Type B pancreatic cell (in vitro differentiated cells): ENCODE measurements at regions not wholly inside any gene's neighbourhood (a gene's known extent, or its start where the extent isn't known, plus 50 kb on each side); places are given as distances from the start of the nearest gene placed in this dataset.
"Not testable (repeated sequence)": the region's sequence is repeated elsewhere in the genome, so short reads cannot be mapped to it uniquely, and the experiment has no call there.

ENCODE experiments used
- DNase-seq: peaks from one replicate; pipeline ENCODE4 v3.0.0; 2021; ENCODE audit warnings: mixed read lengths; ENCODE audit not compliant: unreplicated experiment; ENCODE audit errors: extremely low spot score
- H3K27ac Mint-ChIP-seq: 2 replicates; pipeline ENCODE4 v1.8.0; 2021; ENCODE audit warnings: mild to moderate bottlenecking, mixed read lengths
- H3K27me3 Mint-ChIP-seq: 2 replicates; pipeline ENCODE4 v1.8.0; 2021; ENCODE audit warnings: mixed read lengths
- H3K36me3 Mint-ChIP-seq: 2 replicates; pipeline ENCODE4 v1.8.0; 2021; ENCODE audit warnings: mixed read lengths
- H3K4me1 Mint-ChIP-seq: one replicate; pipeline ENCODE4 v1.8.0; 2021; ENCODE audit warnings: mixed read lengths; ENCODE audit not compliant: unreplicated experiment
- H3K4me3 Mint-ChIP-seq: 2 replicates; pipeline ENCODE4 v1.8.0; 2021; ENCODE audit warnings: mild to moderate bottlenecking, mixed read lengths
- H3K9me3 Mint-ChIP-seq: 2 replicates; pipeline ENCODE4 v1.8.0; 2021; ENCODE audit warnings: mixed read lengths
- CTCF ChIP-seq: fragments of 200-600 bp; sonication (generic); conservative IDR thresholded peaks from 2 replicates; pipeline ENCODE4 v1.5.0; 2021; ENCODE audit warnings: antibody characterized with exemption, mild to moderate bottlenecking

GRCh38 chr3:166818464-166818863 lies 561.6 kb downstream of the ZBBX start:
- TF ChIP-seq CTCF = no peak

DNA sequence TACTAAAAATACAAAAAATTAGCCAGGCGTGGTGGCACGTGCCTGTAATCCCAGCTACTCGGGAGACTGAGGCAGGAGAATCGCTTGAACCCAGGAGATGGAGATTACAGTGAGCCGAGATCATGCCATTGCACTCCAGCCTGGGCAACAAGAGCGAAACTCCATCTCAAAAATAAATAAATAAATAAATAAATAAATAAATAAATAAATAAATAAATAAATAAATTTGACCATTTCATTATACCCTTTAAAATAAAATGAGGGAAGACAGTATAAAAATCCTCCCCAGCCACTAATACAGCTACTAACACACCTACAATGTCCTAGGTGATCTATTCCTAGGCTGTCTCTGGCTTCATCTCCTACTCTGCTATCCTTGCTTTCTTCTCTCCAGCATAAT lies 562.8 kb downstream of the ZBBX start:
- H3K27ac Mint-ChIP-seq, H3K27me3 Mint-ChIP-seq, H3K4me3 Mint-ChIP-seq, H3K4me1 Mint-ChIP-seq, H3K36me3 Mint-ChIP-seq, H3K9me3 Mint-ChIP-seq, DNase-seq: not testable (repeated sequence)

More at GRCh38 chr3:166818464-166818863, 561.6 kb downstream of the ZBBX start:
- no peaks in the 10 kb centered on the region for H3K27me3 Mint-ChIP-seq
- DNase-seq = no peak
- no peak overlapping the region for H3K27ac Mint-ChIP-seq
- H3K36me3 Mint-ChIP-seq = no peaks in the 10 kb centered on the region
- no peaks in the 10 kb centered on the region for H3K9me3 Mint-ChIP-seq
- H3K4me3 Mint-ChIP-seq = no peak overlapping the region
- H3K4me1 Mint-ChIP-seq = no peaks in the 10 kb centered on the region

DNA sequence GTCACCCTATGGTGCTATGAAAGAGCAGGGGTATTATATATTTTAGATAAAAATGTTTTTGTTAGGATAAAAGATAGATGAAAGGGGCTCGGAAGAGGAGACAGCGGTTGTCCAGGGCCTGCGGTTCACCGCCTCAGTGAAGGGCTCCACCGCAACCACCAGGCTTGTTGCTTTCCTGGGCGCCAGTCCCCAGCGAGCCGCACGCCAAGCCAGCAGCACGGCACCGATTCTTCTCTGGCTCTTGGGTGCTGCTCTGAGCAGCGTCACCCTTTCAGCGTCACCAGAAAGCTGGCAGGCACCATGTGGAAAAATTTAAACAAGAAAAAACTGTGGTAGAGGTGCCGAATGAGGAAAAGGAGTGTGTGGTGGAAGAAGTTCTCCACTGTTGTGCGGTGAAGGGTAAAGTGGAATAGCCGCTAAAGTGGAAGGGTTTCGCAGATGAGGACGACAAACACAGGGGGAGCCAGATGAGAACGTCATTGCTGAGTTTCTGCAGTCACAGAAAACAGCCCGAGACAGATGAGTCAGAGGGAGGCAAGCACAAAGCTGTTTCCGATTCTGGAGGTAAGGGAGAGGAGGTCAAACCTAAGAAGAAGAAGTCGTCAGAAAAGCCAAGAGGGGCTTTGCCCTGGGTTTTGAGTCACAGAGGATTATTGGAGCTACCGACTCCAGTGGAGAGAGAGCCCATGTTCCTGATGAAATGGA lies 569.2 kb downstream of the ZBBX start:
- H3K36me3 Mint-ChIP-seq = no peaks in the 10 kb centered on the region
- H3K4me3 Mint-ChIP-seq = no peak overlapping the region
- H3K9me3 Mint-ChIP-seq = peaks cover 5% of the 10 kb centered on the region
- DNase-seq = no peak
- H3K4me1 Mint-ChIP-seq = no peaks in the 10 kb centered on the region
- no peak overlapping the region for H3K27ac Mint-ChIP-seq
- no peaks in the 10 kb centered on the region for H3K27me3 Mint-ChIP-seq
- TF ChIP-seq CTCF = no peak

- DNase-seq = no peak
- Mint-ChIP-seq H3K9me3 (peaks cover 8% of the 10 kb centered on the region), H3K4me3 (no peak overlapping the region), H3K27me3 (no peaks in the 10 kb centered on the region), H3K4me1 (no peaks in the 10 kb centered on the region), H3K36me3 (no peaks in the 10 kb centered on the region), H3K27ac (no peak overlapping the region)
- TF ChIP-seq CTCF = no peak
These were observed 570.6 kb downstream of the ZBBX start for GRCh38 chr3:166809520-166809919.

GRCh38 chr3:166788936-166789335 lies 591.2 kb downstream of the ZBBX start:
- H3K4me3 Mint-ChIP-seq = no peak overlapping the region
- no peaks in the 10 kb centered on the region for H3K27me3 Mint-ChIP-seq
- H3K4me1 Mint-ChIP-seq = no peaks in the 10 kb centered on the region
- H3K9me3 Mint-ChIP-seq = no peaks in the 10 kb centered on the region
- no peak for TF ChIP-seq CTCF
- H3K27ac Mint-ChIP-seq = no peak overlapping the region
- no peak for DNase-seq
- no peaks in the 10 kb centered on the region for H3K36me3 Mint-ChIP-seq

DNA sequence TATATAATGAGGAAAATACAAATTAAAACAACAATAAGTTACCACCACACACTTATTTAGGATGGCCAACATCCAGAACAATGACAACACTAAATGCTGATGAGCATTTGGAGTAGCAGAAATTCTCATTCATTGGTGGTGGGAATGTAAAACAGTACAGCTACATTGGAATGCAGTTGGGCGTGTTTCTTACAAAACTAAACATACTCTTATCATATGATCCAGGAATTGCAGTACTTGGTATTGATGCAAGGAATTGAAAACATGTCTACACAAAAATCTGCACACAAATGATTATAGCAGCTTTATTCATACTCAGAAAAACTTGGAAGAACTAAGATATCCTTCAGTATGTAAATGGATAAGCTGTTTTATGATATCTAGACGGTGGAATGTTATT lies 594.2 kb downstream of the ZBBX start:
- no peak for TF ChIP-seq CTCF
- DNase-seq = no peak
- Mint-ChIP-seq H3K4me1 (no peaks in the 10 kb centered on the region), H3K27me3 (no peaks in the 10 kb centered on the region), H3K27ac (no peak overlapping the region), H3K9me3 (no peaks in the 10 kb centered on the region), H3K4me3 (no peak overlapping the region), H3K36me3 (no peaks in the 10 kb centered on the region)
